ENCODE measurements at regions not wholly inside any gene's neighbourhood (a gene's known extent, or its start where the extent isn't known, plus 50 kb on each side); places are given as distances from the start of the nearest gene placed in this dataset.

GRCh38 chr15:47500842-47501241, 216.5 kb upstream of the SEMA6D start:
- no peak for TF ChIP-seq CTCF (IDR thresholded peaks at IDR 0.05)
- TF ChIP-seq KAT7 (CRISPR knock-in tag; IDR thresholded peaks at IDR 0.05; ENCODE audit: borderline replicate concordance), result no peak
- TF ChIP-seq NR2C2 (CRISPR knock-in tag; IDR thresholded peaks at IDR 0.05), result no peak
- TF ChIP-seq MAX (CRISPR knock-in tag; IDR thresholded peaks at IDR 0.05), result no peak
- TF ChIP-seq CREB1 (CRISPR knock-in tag; IDR thresholded peaks at IDR 0.05), result no peak
- no peak for TF ChIP-seq GABPB1 (CRISPR knock-in tag; IDR thresholded peaks at IDR 0.05)
- TF ChIP-seq, protein P1, sequence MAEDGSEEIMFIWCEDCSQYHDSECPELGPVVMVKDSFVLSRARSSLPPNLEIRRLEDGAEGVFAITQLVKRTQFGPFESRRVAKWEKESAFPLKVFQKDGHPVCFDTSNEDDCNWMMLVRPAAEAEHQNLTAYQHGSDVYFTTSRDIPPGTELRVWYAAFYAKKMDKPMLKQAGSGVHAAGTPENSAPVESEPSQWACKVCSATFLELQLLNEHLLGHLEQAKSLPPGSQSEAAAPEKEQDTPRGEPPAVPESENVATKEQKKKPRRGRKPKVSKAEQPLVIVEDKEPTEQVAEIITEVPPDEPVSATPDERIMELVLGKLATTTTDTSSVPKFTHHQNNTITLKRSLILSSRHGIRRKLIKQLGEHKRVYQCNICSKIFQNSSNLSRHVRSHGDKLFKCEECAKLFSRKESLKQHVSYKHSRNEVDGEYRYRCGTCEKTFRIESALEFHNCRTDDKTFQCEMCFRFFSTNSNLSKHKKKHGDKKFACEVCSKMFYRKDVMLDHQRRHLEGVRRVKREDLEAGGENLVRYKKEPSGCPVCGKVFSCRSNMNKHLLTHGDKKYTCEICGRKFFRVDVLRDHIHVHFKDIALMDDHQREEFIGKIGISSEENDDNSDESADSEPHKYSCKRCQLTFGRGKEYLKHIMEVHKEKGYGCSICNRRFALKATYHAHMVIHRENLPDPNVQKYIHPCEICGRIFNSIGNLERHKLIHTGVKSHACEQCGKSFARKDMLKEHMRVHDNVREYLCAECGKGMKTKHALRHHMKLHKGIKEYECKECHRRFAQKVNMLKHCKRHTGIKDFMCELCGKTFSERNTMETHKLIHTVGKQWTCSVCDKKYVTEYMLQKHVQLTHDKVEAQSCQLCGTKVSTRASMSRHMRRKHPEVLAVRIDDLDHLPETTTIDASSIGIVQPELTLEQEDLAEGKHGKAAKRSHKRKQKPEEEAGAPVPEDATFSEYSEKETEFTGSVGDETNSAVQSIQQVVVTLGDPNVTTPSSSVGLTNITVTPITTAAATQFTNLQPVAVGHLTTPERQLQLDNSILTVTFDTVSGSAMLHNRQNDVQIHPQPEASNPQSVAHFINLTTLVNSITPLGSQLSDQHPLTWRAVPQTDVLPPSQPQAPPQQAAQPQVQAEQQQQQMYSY (CRISPR knock-in tag; IDR thresholded peaks at IDR 0.05), result no peak
- no peak for TF ChIP-seq FOXJ3 (CRISPR knock-in tag; IDR thresholded peaks at IDR 0.05; ENCODE audit: borderline replicate concordance)
- TF ChIP-seq TEAD4 (CRISPR knock-in tag; IDR thresholded peaks at IDR 0.05), result no peak

Measured in WTC11 (cell line).